ENCODE measurements at regions not wholly inside any gene's neighbourhood (a gene's known extent, or its start where the extent isn't known, plus 50 kb on each side); places are given as distances from the start of the nearest gene placed in this dataset.

- TF ChIP-seq, protein P1, sequence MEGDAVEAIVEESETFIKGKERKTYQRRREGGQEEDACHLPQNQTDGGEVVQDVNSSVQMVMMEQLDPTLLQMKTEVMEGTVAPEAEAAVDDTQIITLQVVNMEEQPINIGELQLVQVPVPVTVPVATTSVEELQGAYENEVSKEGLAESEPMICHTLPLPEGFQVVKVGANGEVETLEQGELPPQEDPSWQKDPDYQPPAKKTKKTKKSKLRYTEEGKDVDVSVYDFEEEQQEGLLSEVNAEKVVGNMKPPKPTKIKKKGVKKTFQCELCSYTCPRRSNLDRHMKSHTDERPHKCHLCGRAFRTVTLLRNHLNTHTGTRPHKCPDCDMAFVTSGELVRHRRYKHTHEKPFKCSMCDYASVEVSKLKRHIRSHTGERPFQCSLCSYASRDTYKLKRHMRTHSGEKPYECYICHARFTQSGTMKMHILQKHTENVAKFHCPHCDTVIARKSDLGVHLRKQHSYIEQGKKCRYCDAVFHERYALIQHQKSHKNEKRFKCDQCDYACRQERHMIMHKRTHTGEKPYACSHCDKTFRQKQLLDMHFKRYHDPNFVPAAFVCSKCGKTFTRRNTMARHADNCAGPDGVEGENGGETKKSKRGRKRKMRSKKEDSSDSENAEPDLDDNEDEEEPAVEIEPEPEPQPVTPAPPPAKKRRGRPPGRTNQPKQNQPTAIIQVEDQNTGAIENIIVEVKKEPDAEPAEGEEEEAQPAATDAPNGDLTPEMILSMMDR (IDR thresholded peaks at IDR 0.05): no peak
- no peak for TF ChIP-seq POLR2A (IDR thresholded peaks at IDR 0.05)
Measured at GRCh38 chr3:8303466-8303865, 198.2 kb upstream of the LMCD1 start.
